Activated T-helper 9 cell treated with anti-CD3 and anti-CD28 coated beads, Interleukin-2, amount 50 U/mL, for 16 hours (primary cell): ENCODE measurements at regions not wholly inside any gene's neighbourhood (a gene's known extent, or its start where the extent isn't known, plus 50 kb on each side); places are given as distances from the start of the nearest gene placed in this dataset.

Source experiments
- DNase-seq: peaks from one replicate; pipeline ENCODE4 v3.0.0-alpha.2; 2020; ENCODE audit warnings: low read depth

GRCh38 chr5:174412374-174412773 is 312.0 kb upstream of the MSX2 start:
- no peak for DNase-seq

GRCh38 chr5:174412941-174413340 is 311.4 kb upstream of the MSX2 start:
- no peak for DNase-seq

GRCh38 chr5:174413567-174414314 is 310.6 kb upstream of the MSX2 start:
- no peak for DNase-seq

GRCh38 chr5:174414315-174414710 is 310.1 kb upstream of the MSX2 start:
- DNase-seq: no peak

- DNase-seq: no peak
Observed at GRCh38 chr5:174418809-174419539, 305.4 kb upstream of the MSX2 start.

GRCh38 chr5:174419540-174420132 is 304.7 kb upstream of the MSX2 start:
- DNase-seq: peak; percentile 53

GRCh38 chr5:174420651-174421407 is 303.6 kb upstream of the MSX2 start:
- no peak for DNase-seq

- DNase-seq: no peak
Observed at GRCh38 chr5:174421408-174421805, 303.0 kb upstream of the MSX2 start.

GRCh38 chr5:174423558-174423957 is 300.8 kb upstream of the MSX2 start:
- DNase-seq: no peak

GRCh38 chr5:174424219-174425053 is 299.9 kb upstream of the MSX2 start:
- DNase-seq: no peak

GRCh38 chr5:174425271-174425963 is 299.0 kb upstream of the MSX2 start:
- no peak for DNase-seq

GRCh38 chr5:174425964-174426290 is 298.5 kb upstream of the MSX2 start:
- DNase-seq: no peak

GRCh38 chr5:174426388-174426787 is 298.0 kb upstream of the MSX2 start:
- no peak for DNase-seq

- DNase-seq: no peak
Observed at GRCh38 chr5:174426851-174427250, 297.5 kb upstream of the MSX2 start.

GRCh38 chr5:174427304-174427703 is 297.1 kb upstream of the MSX2 start:
- DNase-seq: no peak

- no peak for DNase-seq
Observed at GRCh38 chr5:174428895-174429294, 295.5 kb upstream of the MSX2 start.

- no peak for DNase-seq
Observed at GRCh38 chr5:174430940-174431339, 293.4 kb upstream of the MSX2 start.

GRCh38 chr5:174431504-174431903 is 292.9 kb upstream of the MSX2 start:
- DNase-seq: no peak

GRCh38 chr5:174433098-174433497 is 291.3 kb upstream of the MSX2 start:
- no peak for DNase-seq

- no peak for DNase-seq
Observed at GRCh38 chr5:174436750-174437149, 287.6 kb upstream of the MSX2 start.
